Skeletal muscle cell (primary cell): ENCODE measurements at regions not wholly inside any gene's neighbourhood (a gene's known extent, or its start where the extent isn't known, plus 50 kb on each side); places are given as distances from the start of the nearest gene placed in this dataset.

Experiments used
- DNase-seq: peaks from one replicate; pipeline ENCODE4 v3.0.0-alpha.2; 2010; ENCODE audit warnings: low read depth
- H3K4me3 ChIP-seq: 2 replicates; pipeline ENCODE4 v1.5.1; 2011; ENCODE audit warnings: low read depth, mild to moderate bottlenecking, control low read depth, low read length, moderate library complexity

DNA sequence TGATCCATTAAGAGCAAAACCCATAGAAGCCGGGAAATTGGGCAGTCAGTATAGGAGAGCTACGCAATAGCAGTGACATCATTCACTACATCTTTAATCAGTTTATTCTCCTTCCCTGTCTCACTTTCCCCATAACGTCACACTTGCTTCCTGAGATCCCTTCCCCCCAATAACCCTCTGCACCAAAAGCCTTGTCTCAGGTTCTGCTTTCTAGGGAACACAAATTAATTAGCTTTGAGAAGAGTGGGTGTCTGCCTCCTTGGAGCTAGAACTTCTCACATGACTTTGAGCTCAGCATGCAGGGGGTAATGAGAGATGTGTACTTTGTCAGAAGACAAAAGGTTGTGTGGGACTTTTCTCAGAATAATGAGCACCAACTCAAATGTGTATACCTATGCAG is 128.3 kb upstream of the MAOA start:
- DNase-seq, result no peak
- H3K4me3 ChIP-seq, result no peak overlapping the region

DNA sequence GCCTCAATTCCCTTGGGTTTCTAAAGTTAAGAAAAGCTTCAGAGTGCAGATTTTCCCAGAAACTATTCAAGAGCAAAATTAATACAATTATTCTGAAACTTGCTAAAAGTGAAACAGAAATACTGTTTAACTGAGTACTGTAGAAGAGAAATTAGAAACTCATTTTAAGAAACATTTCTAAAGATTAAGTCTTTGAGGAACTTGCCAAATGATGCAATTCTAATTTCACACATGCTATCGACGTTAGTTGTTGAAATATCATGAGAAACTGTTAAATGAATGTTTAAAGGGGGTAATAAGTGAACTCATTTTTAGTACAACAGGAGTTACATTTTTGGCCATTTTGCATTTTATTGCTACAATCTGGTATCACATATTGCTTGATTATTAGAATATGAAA is 125.3 kb upstream of the MAOA start:
- no peak overlapping the region for H3K4me3 ChIP-seq
- DNase-seq, result no peak

DNA sequence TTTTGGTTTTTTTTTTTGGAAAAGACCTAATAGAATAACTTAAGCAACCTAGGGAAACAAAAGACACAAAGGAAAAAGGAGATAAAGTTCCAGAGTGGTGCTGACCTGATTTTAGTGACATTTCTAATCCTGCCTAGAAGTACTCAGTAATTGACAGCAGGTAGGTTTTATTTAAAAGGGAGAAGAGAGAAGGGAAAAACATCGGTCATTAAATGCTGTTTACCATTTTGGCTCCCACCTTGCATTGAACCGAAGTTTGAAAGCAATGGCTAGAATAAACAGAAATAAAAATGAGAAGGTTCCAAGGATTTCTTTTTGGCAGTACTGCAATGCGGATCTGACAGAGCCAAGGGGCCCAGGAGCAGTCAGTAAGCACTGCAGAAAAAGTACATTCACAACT is 115.8 kb upstream of the MAOA start:
- DNase-seq, result no peak
- no peak overlapping the region for H3K4me3 ChIP-seq

DNA sequence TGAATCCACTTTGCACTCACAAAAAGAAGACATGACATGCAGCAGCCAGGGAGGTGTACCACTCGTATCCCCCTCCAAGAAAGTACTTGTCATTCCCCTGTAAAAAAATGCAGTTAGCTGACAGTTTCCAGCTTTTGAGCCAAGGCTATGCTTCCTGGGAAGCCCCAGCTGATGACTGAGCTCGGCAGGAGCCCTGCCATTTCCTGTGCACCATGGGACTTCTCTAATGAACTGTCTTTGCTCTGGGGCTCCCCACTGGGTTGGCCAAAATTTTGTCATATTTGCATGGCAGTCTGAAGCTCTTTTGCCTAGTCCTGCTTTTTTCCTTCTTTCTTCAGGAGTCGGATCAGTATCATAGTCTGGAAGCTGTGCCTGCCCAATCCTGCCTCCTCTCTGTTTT is 104.5 kb upstream of the MAOA start:
- H3K4me3 ChIP-seq, result no peak overlapping the region
- DNase-seq, result no peak

DNA sequence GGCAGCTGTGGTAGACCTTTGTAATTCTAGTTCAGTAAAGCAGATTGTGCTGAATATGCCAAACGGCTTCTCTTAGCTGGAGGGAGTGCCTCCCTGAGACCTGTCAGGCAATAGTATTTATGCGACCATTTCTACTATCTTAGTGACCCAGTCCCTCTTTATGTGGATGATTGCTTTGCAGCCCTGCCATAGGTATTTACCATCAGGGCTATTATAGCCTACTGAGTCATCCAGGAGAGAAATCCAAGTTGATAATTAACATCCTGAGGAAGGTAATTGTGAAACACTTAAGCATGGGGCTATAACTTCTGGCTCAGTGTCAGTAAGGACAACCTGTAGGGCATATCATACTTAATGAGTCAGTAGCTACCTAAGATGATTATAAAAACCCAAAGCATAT is 103.9 kb upstream of the MAOA start:
- DNase-seq, result no peak
- no peak overlapping the region for H3K4me3 ChIP-seq

DNA sequence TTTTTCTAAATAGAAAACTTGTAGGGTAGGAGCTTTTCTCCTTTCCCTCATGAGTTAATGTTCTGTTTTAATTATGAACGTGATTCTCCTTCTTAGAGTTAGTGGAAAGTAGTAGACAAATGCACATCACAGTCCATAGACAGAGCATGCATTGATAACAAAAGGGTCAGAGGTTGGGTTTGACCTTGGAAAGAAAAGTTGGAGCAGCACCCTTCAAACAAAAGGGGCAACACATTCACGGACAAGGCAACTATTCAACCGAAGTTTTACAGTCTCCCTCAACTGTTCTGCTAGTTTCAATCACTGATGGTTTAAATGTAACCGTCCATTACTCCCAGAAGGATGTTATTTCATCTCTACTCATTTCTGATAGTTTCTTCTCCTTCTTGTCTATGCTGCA is 103.4 kb upstream of the MAOA start:
- no peak overlapping the region for H3K4me3 ChIP-seq
- DNase-seq, result no peak

DNA sequence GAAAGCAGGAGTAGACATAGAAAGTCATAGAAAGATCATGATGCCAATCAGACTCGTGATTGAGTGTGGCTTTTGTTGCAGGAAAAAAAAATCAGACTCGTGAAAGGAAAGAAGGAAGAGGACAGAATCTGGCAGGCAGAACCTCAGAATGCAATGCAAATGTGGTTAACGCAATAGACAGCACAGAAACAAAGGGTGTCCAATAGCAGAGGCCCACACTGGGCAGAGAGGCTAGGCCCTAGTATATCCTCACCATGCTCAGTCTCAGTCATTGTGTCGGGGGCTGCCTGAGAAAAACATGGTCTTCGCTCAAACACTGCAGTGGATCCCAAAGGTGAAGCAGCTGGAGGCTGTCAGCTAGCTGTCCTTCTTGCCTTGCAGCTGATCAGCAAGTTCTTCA is 102.8 kb upstream of the MAOA start:
- no peak overlapping the region for H3K4me3 ChIP-seq
- no peak for DNase-seq

DNA sequence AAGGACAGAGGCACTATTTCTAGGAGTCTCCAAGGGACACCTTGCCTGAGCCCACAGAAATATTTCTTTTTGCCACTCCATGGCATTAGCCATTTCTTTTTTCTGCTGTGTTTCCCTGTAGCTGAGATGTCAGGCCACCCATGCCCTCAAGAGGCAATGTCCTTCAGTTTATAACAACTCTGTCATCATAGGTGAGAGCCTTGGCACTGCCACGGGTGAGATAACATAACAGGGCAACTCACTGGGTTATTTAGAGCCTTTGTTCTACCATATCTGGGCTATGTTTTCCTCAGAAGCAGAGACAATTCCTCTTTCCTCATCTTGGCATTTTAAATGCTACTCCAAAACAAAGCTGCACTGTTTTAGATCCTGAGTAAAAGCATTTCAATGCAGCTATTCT is 99.9 kb upstream of the MAOA start:
- no peak overlapping the region for H3K4me3 ChIP-seq
- no peak for DNase-seq

DNA sequence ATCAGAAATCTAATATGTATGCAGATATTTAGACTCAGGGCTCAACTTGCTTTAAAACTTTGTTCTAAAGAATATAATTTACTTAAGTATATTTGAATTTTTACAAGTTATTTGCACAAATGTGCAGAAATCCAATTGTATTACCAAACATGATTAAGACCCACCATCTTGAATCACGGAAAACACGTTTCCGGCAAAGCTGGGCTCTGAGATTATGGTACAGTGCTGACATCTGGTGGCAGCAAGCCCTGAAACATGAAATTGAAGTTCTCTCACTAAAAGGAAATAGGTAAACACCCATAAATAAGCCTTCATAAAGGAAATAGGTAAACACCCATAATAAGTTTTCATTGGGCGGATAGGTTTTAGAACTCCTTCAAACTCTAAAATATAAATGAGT is 98.3 kb upstream of the MAOA start:
- H3K4me3 ChIP-seq, result no peak overlapping the region
- no peak for DNase-seq

DNA sequence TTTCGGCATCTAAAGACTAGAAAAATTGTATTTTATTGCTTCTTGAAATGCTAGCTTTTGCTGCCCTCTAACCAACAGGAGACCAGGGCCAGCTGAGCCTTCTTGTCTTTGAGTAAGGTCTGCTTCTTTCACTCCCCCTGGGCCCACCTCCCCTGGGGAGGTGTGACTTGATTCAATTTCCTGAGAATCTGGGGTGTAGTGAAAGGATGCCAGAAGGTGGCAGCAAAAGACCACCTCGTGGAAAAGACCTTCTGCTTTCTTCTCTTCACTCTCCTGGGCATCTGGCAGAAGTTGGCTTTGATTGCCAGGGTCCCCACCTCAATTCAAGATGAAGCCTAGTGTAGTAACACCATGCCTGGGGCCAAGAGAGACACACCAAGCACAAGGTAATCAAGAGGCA is 96.5 kb upstream of the MAOA start:
- DNase-seq, result no peak
- H3K4me3 ChIP-seq, result no peak overlapping the region

DNA sequence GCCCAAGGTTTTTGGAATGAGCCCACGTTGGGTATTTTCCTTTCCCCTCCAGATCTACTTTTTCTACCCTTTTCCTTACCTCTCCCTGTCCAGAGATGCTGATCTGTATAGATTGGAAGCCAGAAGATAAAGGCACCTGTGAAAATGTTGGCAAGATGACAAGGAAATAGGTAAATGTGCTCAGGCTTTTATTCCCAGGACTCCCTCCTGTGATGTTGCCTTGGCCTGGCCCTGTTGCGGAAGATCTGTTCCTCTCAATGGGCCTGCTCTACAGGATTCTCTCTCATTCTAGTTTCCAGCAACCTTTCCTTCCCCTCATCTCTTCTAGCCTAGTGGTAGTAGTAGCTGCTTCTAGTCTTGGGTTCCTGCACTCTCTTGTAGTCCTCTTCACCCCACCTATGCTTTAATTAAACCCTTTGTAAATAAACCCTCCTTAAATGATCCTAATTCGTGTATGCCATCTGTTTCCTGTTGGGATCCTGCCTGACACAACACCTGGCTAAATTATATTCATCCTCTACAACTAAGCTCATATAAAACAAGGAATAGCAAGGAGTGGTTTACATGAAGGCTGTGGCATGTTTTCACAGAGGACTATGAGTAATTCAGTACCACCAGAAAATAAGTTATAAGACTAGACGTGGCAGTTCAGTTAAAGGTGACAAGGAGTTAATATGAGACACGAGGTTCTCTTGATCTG is 95.7 kb upstream of the MAOA start:
- H3K4me3 ChIP-seq, result no peak overlapping the region
- no peak for DNase-seq

DNA sequence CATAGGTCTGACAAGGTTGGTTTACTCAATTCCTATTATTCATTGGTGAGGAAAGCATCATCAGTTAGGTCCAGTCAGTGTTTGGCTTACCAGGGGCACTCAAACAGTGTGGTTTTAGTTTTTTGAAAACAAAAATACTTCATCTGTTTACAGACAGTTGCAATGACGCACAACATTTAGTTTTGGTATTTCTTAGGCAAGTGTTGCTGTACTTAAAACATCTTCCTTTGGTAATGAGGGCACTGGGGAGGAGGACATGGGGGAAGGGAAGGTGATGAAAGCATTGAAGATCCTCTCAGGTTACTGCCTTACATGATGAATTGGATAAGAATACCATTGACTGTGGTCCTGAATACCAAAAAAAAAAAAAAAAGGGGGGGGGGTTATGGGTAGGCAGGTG is 93.7 kb upstream of the MAOA start:
- DNase-seq, result no peak
- no peak overlapping the region for H3K4me3 ChIP-seq

DNA sequence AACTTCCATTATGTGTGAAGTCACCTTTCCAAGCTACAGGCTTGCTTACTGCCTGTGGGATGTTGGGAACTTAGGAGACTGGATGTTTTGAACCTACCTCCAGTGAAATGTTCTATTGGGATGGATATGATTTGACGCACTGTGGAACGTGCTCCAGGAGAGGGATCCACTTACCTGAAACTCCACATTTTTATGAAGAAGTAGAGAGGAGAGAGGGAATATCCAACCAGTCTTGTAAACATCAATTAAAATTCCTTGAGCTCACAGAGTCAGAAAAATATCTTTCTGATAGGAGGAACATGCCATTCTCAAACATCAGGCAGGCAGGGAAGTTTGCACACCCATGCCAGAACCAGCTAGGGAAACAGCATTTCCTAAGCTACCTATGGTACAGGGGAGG is 91.1 kb upstream of the MAOA start:
- H3K4me3 ChIP-seq, result no peak overlapping the region
- DNase-seq, result no peak

DNA sequence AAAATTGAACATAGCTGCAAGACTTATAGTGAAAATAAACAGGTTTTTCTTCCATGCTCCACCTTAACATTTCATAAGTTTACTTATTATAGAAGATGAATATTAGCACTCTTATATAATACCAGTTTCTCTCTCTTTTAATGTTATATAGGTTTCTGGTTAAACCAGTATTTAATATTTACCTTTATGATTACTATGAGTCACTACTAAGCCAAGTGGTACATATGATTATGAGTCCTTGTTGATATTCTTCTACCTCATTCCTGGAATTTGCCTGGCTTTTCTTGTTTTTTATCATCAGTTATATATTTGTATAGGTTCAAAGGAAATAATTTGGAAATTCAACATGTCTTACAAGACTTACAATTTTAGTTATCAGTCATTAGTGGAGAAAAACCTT is 89.9 kb upstream of the MAOA start:
- no peak for DNase-seq
- no peak overlapping the region for H3K4me3 ChIP-seq

DNA sequence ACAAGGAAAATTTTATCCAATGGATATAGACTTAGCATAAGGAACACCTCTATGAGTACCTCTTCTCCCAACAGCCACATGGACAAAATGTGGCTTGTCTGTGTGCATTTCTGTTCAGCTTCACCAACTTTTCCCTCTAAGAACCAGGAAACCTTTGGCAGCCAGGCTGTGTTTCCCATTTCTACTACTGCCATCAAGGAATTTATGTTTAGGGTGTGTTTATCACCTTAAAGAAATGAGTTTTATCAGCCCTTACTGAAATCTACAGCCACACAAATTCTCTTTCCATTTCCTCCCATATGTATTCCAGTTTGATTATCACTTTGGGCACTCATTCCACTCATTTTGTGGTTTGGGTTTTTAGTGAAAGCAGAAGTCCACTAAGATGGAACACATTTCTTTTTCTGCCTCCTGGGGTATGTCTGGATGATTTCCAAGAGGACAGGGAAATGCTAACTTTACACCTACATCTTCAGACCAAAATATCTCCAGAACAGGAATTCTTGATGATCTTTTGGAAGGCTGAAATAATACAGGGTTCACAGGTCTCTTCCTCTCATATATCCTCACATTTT is 82.6 kb upstream of the MAOA start:
- no peak for DNase-seq
- H3K4me3 ChIP-seq, result no peak overlapping the region

DNA sequence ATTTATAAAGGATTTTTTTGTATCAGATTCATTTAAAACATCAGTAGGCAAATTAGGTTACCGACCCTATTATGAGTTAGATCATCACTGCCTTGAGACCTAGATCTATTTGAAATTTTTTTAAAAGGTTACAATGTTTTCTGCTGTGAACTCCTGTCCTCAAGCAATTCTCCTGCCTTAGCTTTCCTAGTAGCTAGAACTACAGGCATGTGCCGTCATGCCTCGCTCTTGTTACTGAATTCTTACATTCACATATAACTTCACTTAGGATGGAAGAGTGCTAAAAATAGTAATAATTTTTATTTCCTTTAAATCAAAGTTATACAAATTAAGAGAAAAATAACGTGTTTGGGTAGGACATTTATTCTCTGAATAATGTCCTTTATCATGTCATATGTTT is 75.5 kb upstream of the MAOA start:
- no peak overlapping the region for H3K4me3 ChIP-seq
- DNase-seq, result no peak

DNA sequence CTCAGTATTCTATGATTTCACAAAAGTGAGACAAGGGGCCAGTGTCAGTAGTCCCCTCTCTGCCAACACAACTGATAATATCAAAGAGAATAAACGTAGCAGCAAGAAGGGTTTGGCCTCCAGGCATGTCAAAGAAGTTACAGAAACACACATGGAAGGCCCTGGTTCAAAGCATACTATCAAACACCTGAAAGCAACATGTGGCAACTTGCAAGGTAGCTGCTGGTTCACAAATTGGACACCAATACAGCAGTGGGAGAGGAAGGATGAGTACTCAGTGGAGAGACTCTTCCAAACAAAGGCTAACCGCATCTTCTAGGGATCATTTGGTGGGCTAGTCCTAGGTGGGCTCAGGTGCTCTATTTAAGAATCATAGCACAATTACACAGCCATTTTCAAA is 74.9 kb upstream of the MAOA start:
- DNase-seq, result no peak
- no peak overlapping the region for H3K4me3 ChIP-seq

DNA sequence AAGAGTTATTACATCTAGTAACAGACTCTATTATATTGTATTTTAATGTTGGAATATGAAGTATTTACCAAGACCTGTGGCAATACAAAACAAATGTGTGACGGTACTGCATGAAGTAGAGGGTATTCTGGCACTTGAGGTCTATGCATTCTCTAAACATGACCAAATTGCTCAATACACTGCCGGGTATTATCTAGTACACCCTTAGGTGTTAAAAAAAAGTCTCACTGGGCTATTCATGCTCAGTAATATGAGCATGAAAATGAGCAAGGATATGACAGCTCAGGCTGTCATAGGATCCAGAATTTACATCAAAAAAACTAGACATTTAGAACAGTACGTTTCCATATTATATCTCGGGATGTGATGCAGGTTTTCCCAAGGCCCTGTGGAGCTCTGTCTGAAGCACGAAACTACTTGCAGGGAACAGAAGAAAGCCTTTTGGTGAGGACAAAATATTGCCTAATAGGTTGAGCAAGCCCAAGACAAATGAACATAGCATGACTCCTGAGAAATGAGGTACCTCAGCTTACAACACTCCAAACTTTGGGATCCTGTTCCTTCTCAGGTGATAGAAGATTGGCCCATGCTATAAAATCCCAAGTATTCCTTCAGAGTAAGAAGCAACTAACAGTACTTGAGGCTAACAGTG is 74.1 kb upstream of the MAOA start:
- no peak overlapping the region for H3K4me3 ChIP-seq
- DNase-seq, result no peak

DNA sequence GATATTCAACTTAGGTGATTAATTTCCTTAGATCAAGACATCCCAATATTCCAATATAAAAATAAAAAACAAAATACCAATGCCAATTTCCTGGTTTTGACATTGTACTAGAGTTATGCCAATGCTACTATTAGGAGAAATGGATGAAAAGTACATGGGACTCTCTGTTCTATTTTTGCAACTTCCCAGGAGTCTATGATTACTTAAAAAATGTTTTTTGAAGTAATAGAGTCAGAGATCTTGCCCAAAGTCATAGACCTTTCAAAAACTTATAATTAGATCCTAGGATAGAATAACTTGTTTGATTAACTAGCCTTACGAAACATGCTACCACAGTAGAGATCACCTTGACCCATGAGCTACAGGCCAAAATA is 73.6 kb upstream of the MAOA start:
- no peak for DNase-seq
- H3K4me3 ChIP-seq, result no peak overlapping the region

DNA sequence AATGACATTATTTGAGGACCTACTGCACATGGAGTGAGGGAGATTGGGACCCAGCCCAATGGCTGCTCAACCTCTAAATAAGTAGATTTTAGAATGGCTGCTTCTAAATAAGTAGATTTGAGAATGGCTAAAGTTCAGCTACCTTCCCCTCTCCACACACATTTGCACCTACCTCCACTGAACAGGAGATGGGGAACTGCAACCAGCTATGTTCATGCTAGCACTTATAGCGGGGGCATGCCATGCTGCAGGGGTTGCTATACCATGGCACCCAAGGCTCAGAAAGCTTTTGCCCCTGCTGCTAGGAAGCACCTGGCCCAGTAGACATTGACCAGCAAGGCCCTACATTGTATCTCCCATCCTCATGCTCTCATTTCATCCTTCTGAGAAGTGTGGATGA is 70.2 kb upstream of the MAOA start:
- no peak for DNase-seq
- H3K4me3 ChIP-seq, result no peak overlapping the region

DNA sequence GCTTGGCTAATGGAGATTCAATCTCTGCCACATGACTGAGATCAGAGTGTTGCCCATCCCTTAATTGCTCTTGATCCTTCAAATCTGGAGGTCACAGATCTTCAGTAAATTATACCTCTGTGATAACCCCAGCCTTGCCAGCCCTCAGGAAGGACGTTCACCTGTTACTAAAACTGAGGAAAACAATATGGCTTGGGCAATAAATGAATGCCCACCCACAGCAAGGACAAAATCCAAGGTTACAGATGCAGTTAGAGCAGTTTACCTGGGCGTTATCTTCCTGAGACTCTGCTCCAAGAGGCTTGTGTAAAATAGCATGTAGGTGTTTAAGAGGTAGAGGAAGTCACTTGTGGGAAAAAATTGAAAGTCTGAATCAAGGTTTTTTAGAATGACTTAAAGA is 69.3 kb upstream of the MAOA start:
- no peak for DNase-seq
- no peak overlapping the region for H3K4me3 ChIP-seq
